HL-60 (cell line): ENCODE measurements at regions not wholly inside any gene's neighbourhood (a gene's known extent, or its start where the extent isn't known, plus 50 kb on each side); places are given as distances from the start of the nearest gene placed in this dataset.

ENCODE experiments used
- CTCF ChIP-seq: IDR thresholded peaks from one replicate; pipeline ENCODE4 v1.5.1; 2011; ENCODE audit warnings: low read length, control low read depth, inconsistent platforms; ENCODE audit not compliant: insufficient read depth
- GABPA ChIP-seq: IDR thresholded peaks from 2 replicates; pipeline ENCODE4 v1.6.1; 2012; ENCODE audit warnings: low read depth
- POLR2AphosphoS5 ChIP-seq: IDR thresholded peaks from 2 replicates; pipeline ENCODE4 v1.6.1; 2012; ENCODE audit warnings: low read depth
- REST ChIP-seq: IDR thresholded peaks from 2 replicates; pipeline ENCODE4 v1.6.1; 2012; ENCODE audit warnings: low read depth; ENCODE audit not compliant: insufficient replicate concordance

DNA sequence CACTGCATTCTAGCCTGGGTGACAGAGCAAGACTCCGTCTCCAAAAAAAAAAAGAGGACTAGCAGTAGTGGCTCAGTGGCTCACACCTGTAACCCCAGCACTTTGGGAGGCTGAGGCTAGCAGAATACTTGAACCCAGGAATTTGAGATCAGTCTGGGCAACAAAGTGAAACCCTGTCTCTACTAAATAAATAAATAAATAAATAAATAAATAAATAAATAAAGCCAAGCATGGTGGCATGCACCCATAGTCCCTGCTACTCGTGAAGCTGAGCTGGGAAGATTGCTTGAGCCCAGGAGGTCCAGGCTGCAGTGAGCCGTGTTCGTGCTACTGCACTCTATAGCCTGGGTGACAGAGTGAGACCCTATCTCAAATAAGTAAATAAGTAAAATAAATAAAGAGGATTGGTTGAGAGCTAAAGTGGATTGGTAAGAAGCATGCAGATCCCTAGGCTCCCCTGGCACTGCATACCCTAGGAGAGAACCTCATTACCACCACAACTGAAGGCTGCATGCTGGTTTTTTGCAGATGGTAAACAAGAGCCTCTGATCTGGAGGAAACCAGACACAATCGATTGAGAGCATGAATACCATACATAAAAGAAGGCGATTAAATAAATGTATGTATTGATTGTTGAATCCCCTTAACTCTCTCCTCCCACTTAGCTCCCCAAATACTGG, 163.2 kb downstream of the REEP3 start:
- TF ChIP-seq CTCF (no peak), REST (no peak), POLR2AphosphoS5 (no peak), GABPA (no peak)
